ENCODE measurements at regions not wholly inside any gene's neighbourhood (a gene's known extent, or its start where the extent isn't known, plus 50 kb on each side); places are given as distances from the start of the nearest gene placed in this dataset.

GRCh38 chr4:178611062-178611461 lies 1168.8 kb upstream of the AGA start:
- ATAC-seq (ENCODE audit: low read depth) (no peak), DNase-seq (no peak)
- no CpG with 5 or more reads among the region's 2 CpGs for WGBS, 2 experiments (ENCODE audit: extremely low coverage in 2 of 2, insufficient read length in 1 of 2)
- Histone ChIP-seq H3K14ac (replicated peaks; ENCODE audit: low read depth, low read length) (no peak overlapping the region), H2BK5ac (ENCODE audit: low read depth, low read length, poor library complexity, severe bottlenecking) (no peak overlapping the region), H3K36me3 (ENCODE audit: control insufficient read depth, insufficient read depth, low read length) (no peaks in the 10 kb centered on the region), H3K9me1 (ENCODE audit: insufficient read depth, low read length) (no peaks in the 10 kb centered on the region), H3K9ac (ENCODE audit: low read depth, low read length) (no peak overlapping the region), H4K20me1 (ENCODE audit: insufficient read depth, low read length) (no peaks in the 10 kb centered on the region), H2AK9ac (replicated peaks; ENCODE audit: low read depth, low read length, poor library complexity) (no peak overlapping the region), H4K91ac (ENCODE audit: insufficient read depth, low read depth, low read length) (no peak overlapping the region), H3K27ac (ENCODE audit: insufficient read depth, low read length) (no peak overlapping the region), H3K4me3 (ENCODE audit: insufficient read depth, low read depth, low read length) (no peak overlapping the region), H2BK120ac (ENCODE audit: low read depth, low read length) (no peak overlapping the region), H4K5ac (ENCODE audit: low read depth, low read length) (no peak overlapping the region), H3K56ac (ENCODE audit: extremely low read depth, insufficient read depth, low read length) (no peak overlapping the region), H2BK15ac (ENCODE audit: low read depth, low read length) (no peak overlapping the region), H3K27me3 (ENCODE audit: control insufficient read depth, insufficient read depth, low read length) (no peaks in the 10 kb centered on the region), H3K23ac (ENCODE audit: low read depth, low read length) (no peak overlapping the region), H3K4ac (ENCODE audit: low read depth, low read length) (no peak overlapping the region), H3K79me1 (ENCODE audit: low read depth in 1 of 2, low read length in 2 of 2) (no peaks in the 10 kb centered on the region), H2AK5ac (ENCODE audit: low read depth, low read length) (no peak overlapping the region), H3K4me2 (ENCODE audit: low read depth, low read length) (no peak overlapping the region), H2AFZ (replicated peaks; ENCODE audit: low read length, poor library complexity) (no peak overlapping the region), H3K18ac (ENCODE audit: low read depth, low read length) (no peak overlapping the region), H2BK20ac (ENCODE audit: low read depth, low read length) (no peak overlapping the region), H3K9me3 (ENCODE audit: control insufficient read depth, insufficient read depth, low read length) (peaks cover 2% of the 10 kb centered on the region; the same call in 1 of the 2 replicates), H3K4me1 (ENCODE audit: control insufficient read depth, insufficient read depth, low read length) (no peaks in the 10 kb centered on the region), H4K8ac (ENCODE audit: low read depth in 2 of 2, low read length in 2 of 2) (no peak overlapping the region)
- dilution Hi-C loops (cut with HindIII; ENCODE audit: low sequenced_read_pairs, unreplicated experiment) = no loop called here
- ChIA-PET POLR2A (ENCODE audit: unreplicated experiment) (no interaction called here), CTCF (no interaction called here)
- intact Hi-C loops (cut with micrococcal nuclease) = no loop called here
- no TSS peak for BruUV-seq (replicated peaks)
- in situ Hi-C loops (cut with MboI; ENCODE audit: low sequenced_read_pairs) = no loop called here
- TF ChIP-seq CEBPB (IDR thresholded peaks at IDR 0.05; ENCODE audit: low read depth, low read length) (peak; percentile 85), POLR2A (IDR thresholded peaks at IDR 0.05; ENCODE audit: low read depth, low read length) (no peak)

All from IMR-90 (cell line).